Pons (tissue), 1 donor: ENCODE measurements at regions not wholly inside any gene's neighbourhood (a gene's known extent, or its start where the extent isn't known, plus 50 kb on each side); places are given as distances from the start of the nearest gene placed in this dataset.
"Not testable (repeated sequence)": the region's sequence is repeated elsewhere in the genome, so short reads cannot be mapped to it uniquely, and the experiment has no call there.

ENCODE experiments used
- DNase-seq: peaks from one replicate; pipeline ENCODE4 v3.0.0-alpha.2; 2016; ENCODE audit warnings: low spot score

GRCh38 chr4:153106736-153107135 lies 97.5 kb upstream of the TRIM2 start:
- DNase-seq = not testable (repeated sequence)

GRCh38 chr4:153107246-153107645 lies 97.0 kb upstream of the TRIM2 start:
- DNase-seq = no peak

- DNase-seq = no peak
Measured at GRCh38 chr4:153109296-153109849, 94.9 kb upstream of the TRIM2 start.

- no peak for DNase-seq
Measured at GRCh38 chr4:153110739-153111138, 93.5 kb upstream of the TRIM2 start.

GRCh38 chr4:153111426-153112040 lies 92.7 kb upstream of the TRIM2 start:
- DNase-seq = no peak

GRCh38 chr4:153112041-153112441 lies 92.2 kb upstream of the TRIM2 start:
- DNase-seq = no peak

- no peak for DNase-seq
Measured at GRCh38 chr4:153113061-153113837, 91.0 kb upstream of the TRIM2 start.

- no peak for DNase-seq
Measured at GRCh38 chr4:153113838-153114105, 90.5 kb upstream of the TRIM2 start.

- no peak for DNase-seq
Measured at GRCh38 chr4:153114771-153115321, 89.4 kb upstream of the TRIM2 start.

GRCh38 chr4:153115322-153116290 lies 88.6 kb upstream of the TRIM2 start:
- DNase-seq = no peak

GRCh38 chr4:153116291-153116680 lies 88.0 kb upstream of the TRIM2 start:
- DNase-seq = no peak

- no peak for DNase-seq
Measured at GRCh38 chr4:153116801-153117200, 87.4 kb upstream of the TRIM2 start.

GRCh38 chr4:153117554-153117953 lies 86.7 kb upstream of the TRIM2 start:
- no peak for DNase-seq

- no peak for DNase-seq
Measured at GRCh38 chr4:153119626-153120025, 84.6 kb upstream of the TRIM2 start.

GRCh38 chr4:153120235-153120634 lies 84.0 kb upstream of the TRIM2 start:
- DNase-seq = no peak

GRCh38 chr4:153122855-153123254 lies 81.4 kb upstream of the TRIM2 start:
- no peak for DNase-seq

GRCh38 chr4:153126137-153126536 lies 78.1 kb upstream of the TRIM2 start:
- no peak for DNase-seq

- DNase-seq = peak; percentile 96
Measured at GRCh38 chr4:153127760-153128494, 76.3 kb upstream of the TRIM2 start.

GRCh38 chr4:153131596-153131995 lies 72.6 kb upstream of the TRIM2 start:
- peak; percentile 79 for DNase-seq

GRCh38 chr4:153137159-153137558 lies 67.1 kb upstream of the TRIM2 start:
- no peak for DNase-seq
